K562 (cell line): ENCODE measurements at regions not wholly inside any gene's neighbourhood (a gene's known extent, or its start where the extent isn't known, plus 50 kb on each side); places are given as distances from the start of the nearest gene placed in this dataset.

Source experiments
- ATAC-seq: fragments of 200-7000 bp; cut with Tn5 transposase; 3 replicates; pipeline ENCODE4 v1.9.1; 2020; ENCODE audit warnings: moderate library complexity
- BruUV-seq: library from RNA; stranded (reverse); fragments of 400-500 nt; replicated peaks from 2 replicates; lab custom pipeline; 2021; lab: Mats Ljungman, UMichigan
- CTCF ChIA-PET: fragments of 300-600 bp; formaldehyde crosslinking; extraction: SDS; loops from one replicate; lab custom pipeline; 2021; ENCODE audit warnings: low intra/inter-chr PET ratio; lab: Yijun Ruan, JAX
- POLR2A ChIA-PET: fragments of 300-600, 350-650 bp; sonication (Branson Sonifier 250); formaldehyde crosslinking; extraction: SDS; loops from one replicate; lab custom pipeline; 2021; ENCODE audit warnings: antibody characterized with exemption, inconsistent platforms; lab: Yijun Ruan, JAX
- DNase-seq, 4 experiments: peaks; one replicate each; pipeline versions ENCODE4 v3.0.0 to v3.0.0-alpha.2; 2011 to 2018; ENCODE audit warnings: low spot score in 3 of 4, mixed read lengths in 3 of 4; ENCODE audit errors: extremely low read depth in 1 of 4
- FAIRE-seq: peaks from 2 replicates; lab custom pipeline; 2011; peaks lifted over from hg19 to GRCh38; lab: Jason Lieb, UNC
- H2AFZ ChIP-seq: 2 replicates; pipeline ENCODE4 v1.6.0; 2011; ENCODE audit warnings: low read depth, low read length, control low read depth, inconsistent platforms
- H3K27ac ChIP-seq: fragments of 200-600 bp; 3 replicates; pipeline ENCODE4 v1.8.0; 2011; ENCODE audit warnings: low read depth, mild to moderate bottlenecking, control low read depth, inconsistent platforms, low read length, moderate library complexity, mixed read lengths; ENCODE audit errors: extremely low read depth
- H3K27me3 ChIP-seq, 2 experiments: fragments of 300-600 bp in 1 of 2; 2 replicates in 1 of 2; 3 replicates in 1 of 2; pipeline versions ENCODE4 v1.6.0 to v1.8.0; 2011; ENCODE audit warnings: inconsistent platforms in 2 of 2, low read length in 2 of 2, mild to moderate bottlenecking in 1 of 2, mixed read lengths in 1 of 2, moderate library complexity in 1 of 2; ENCODE audit not compliant: control insufficient read depth in 2 of 2, insufficient read depth in 2 of 2
- H3K36me3 ChIP-seq: fragments of 300-600 bp; 3 replicates; pipeline ENCODE4 v1.8.0; 2011; ENCODE audit warnings: mild to moderate bottlenecking, low read length, inconsistent platforms; ENCODE audit not compliant: control insufficient read depth, insufficient read depth
- H3K4me1 ChIP-seq, 2 experiments: fragments of 200-600 bp in 1 of 2; replicated peaks in 1 of 2; 2 replicates in 1 of 2; 3 replicates in 1 of 2; pipeline versions ENCODE4 v1.5.1 to v1.8.0; 2011; ENCODE audit warnings: inconsistent platforms in 2 of 2, low read length in 2 of 2, mild to moderate bottlenecking in 1 of 2, mixed read lengths in 1 of 2, moderate library complexity in 1 of 2; ENCODE audit not compliant: control insufficient read depth in 2 of 2, insufficient read depth in 2 of 2
- H3K4me2 ChIP-seq: 2 replicates; pipeline ENCODE4 v1.6.1; 2011; ENCODE audit warnings: low read length, control low read depth, inconsistent platforms, mixed read lengths; ENCODE audit not compliant: insufficient read depth
- H3K4me3 ChIP-seq: fragments of 200-600 bp; sonication (generic), shearing (Covaris generic); 2 replicates; pipeline ENCODE4 v1.5.1; 2016; ENCODE audit warnings: control low read depth, inconsistent platforms
- H3K79me2 ChIP-seq: fragments of 200-600 bp; 3 replicates; pipeline ENCODE4 v1.8.0; 2011; ENCODE audit warnings: low read length, inconsistent platforms; ENCODE audit not compliant: control insufficient read depth, insufficient read depth
- H3K9ac ChIP-seq, 2 experiments: 2 replicates each; pipeline versions ENCODE4 v1.6.0 to v1.6.1; 2011; ENCODE audit warnings: low read depth in 2 of 2, low read length in 2 of 2, control low read depth in 1 of 2, inconsistent platforms in 1 of 2, mild to moderate bottlenecking in 1 of 2, mixed read lengths in 1 of 2; ENCODE audit not compliant: insufficient read depth in 1 of 2
- H3K9me1 ChIP-seq: one replicate; pipeline ENCODE4 v1.6.0; 2011; ENCODE audit warnings: inconsistent platforms, mild to moderate bottlenecking, low read length, moderate library complexity; ENCODE audit not compliant: control insufficient read depth, insufficient read depth
- H3K9me3 ChIP-seq: replicated peaks from 2 replicates; pipeline ENCODE4 v1.5.1; 2011; ENCODE audit warnings: low read depth, low read length, inconsistent platforms; ENCODE audit not compliant: control insufficient read depth, insufficient read depth
- H4K20me1 ChIP-seq: replicated peaks from 2 replicates; pipeline ENCODE4 v1.6.1; 2011; ENCODE audit warnings: low read length, inconsistent platforms, mixed read lengths; ENCODE audit not compliant: control insufficient read depth, insufficient read depth
- ATF7 ChIP-seq: fragments of 450-650 bp; IDR thresholded peaks from 2 replicates; pipeline ENCODE4 v1.7.1; 2014; ENCODE audit warnings: mild to moderate bottlenecking, moderate library complexity
- FOXA3 ChIP-seq, 2 experiments: fragments of 450-650 bp in 1 of 2; sonication (generic) in 1 of 2; formaldehyde crosslinking; IDR thresholded peaks in 1 of 2; conservative IDR thresholded peaks in 1 of 2; 2 replicates each; pipeline versions ENCODE4 v1.4.0 to v1.8.0; 2020 to 2022; ENCODE audit warnings: mild to moderate bottlenecking in 2 of 2, missing genetic modification reagents in 1 of 2
- IRF9 ChIP-seq: fragments of 450-650 bp; IDR thresholded peaks from 2 replicates; pipeline ENCODE4 v1.6.1; 2016; ENCODE audit warnings: missing biosample characterization, missing genetic modification characterization
- POLR2AphosphoS5 ChIP-seq: IDR thresholded peaks from 2 replicates; pipeline ENCODE4 v1.6.1; 2011; ENCODE audit warnings: mild to moderate bottlenecking, low read depth, low read length, moderate library complexity; ENCODE audit not compliant: control insufficient read depth, insufficient read depth
- RBBP5 ChIP-seq: fragments of 200-600 bp; sonication (generic); IDR thresholded peaks from 2 replicates; pipeline ENCODE4 v1.6.1; 2012; ENCODE audit warnings: borderline replicate concordance, mild to moderate bottlenecking, low read length, control low read depth, inconsistent platforms; ENCODE audit not compliant: insufficient read depth, poor library complexity, severe bottlenecking
- SMARCE1 ChIP-seq: fragments of 450-650 bp; IDR thresholded peaks from 2 replicates; pipeline ENCODE4 v1.7.1; 2016; ENCODE audit warnings: mild to moderate bottlenecking
- SOX6 ChIP-seq: fragments of 450-650 bp; IDR thresholded peaks from 2 replicates; pipeline ENCODE4 v1.6.1; 2014; ENCODE audit warnings: mild to moderate bottlenecking
- SRSF7 ChIP-seq: fragments of 200-400 bp; formaldehyde crosslinking; optimal IDR thresholded peaks from 2 replicates; pipeline ENCODE3; 2017; ENCODE audit warnings: mild to moderate bottlenecking, low read depth, low read length
- THRB ChIP-seq: fragments of 450-650 bp; formaldehyde crosslinking; conservative IDR thresholded peaks from 2 replicates; pipeline ENCODE4 v1.4.0; 2022; ENCODE audit warnings: mild to moderate bottlenecking, missing genetic modification characterization
- TRIM28 ChIP-seq: fragments of 450-650 bp; IDR thresholded peaks from 2 replicates; pipeline ENCODE4 v1.6.1; 2017
- ZBTB43 ChIP-seq: sonication (generic); formaldehyde crosslinking; IDR thresholded peaks from 2 replicates; pipeline ENCODE4 v1.8.0; 2023; ENCODE audit warnings: mild to moderate bottlenecking, missing genetic modification reagents
- ZNF140 ChIP-seq: fragments of 250-450 bp; sonication (Bioruptor Pico); IDR thresholded peaks from 2 replicates; pipeline ENCODE4 v1.8.0; 2021; ENCODE audit warnings: moderate library complexity, mild to moderate bottlenecking, inconsistent platforms
- ZNF239 ChIP-seq: fragments of 250-450 bp; sonication (Bioruptor Pico); IDR thresholded peaks from 2 replicates; pipeline ENCODE4 v1.4.0; 2020; ENCODE audit warnings: mild to moderate bottlenecking
- ZNF384 ChIP-seq: IDR thresholded peaks from 2 replicates; pipeline ENCODE4 v1.6.1; 2012; ENCODE audit warnings: low read depth, low read length, improper control_type of control experiment
- WGBS: fragments of 100-300 bp; shearing (Covaris generic); methylation state at CpG from one replicate; pipeline ENCODE4 v1.1.6; 2016; ENCODE audit warnings: low coverage, mixed read lengths; ENCODE audit not compliant: insufficient coverage; ENCODE audit errors: missing lambda C conversion rate; 5-methylcytosine and 5-hydroxymethylcytosine counted together
- in situ Hi-C: fragments of 300-500 bp; cut with MboI; formaldehyde crosslinking; loops from 4 replicates; pipeline ENCODE4 v1.15.0; 2018; ENCODE audit warnings: inconsistent platforms, mixed read lengths
- intact Hi-C: fragments of 100-400 bp; cut with micrococcal nuclease; formaldehyde crosslinking; loops from 2 replicates; pipeline ENCODE4 v1.14.2; 2022

- Histone ChIP-seq H3K4me1 (no peaks in the 10 kb centered on the region), H3K4me2 (no peak overlapping the region), H3K4me3 (no peak overlapping the region), H4K20me1 (no peaks in the 10 kb centered on the region), H3K9ac (no peak overlapping the region), H3K27ac (no peak overlapping the region), H3K9me3 (no peaks in the 10 kb centered on the region), H2AFZ (no peak overlapping the region), H3K27me3 (no peaks in the 10 kb centered on the region), H3K36me3 (no peaks in the 10 kb centered on the region), H3K79me2 (no peaks in the 10 kb centered on the region), H3K9me1 (no peaks in the 10 kb centered on the region)
- no TSS peak for BruUV-seq
- CTCF ChIA-PET = no interaction called here
- TF ChIP-seq TRIM28 (no peak), ZNF384 (no peak), ZBTB43 (CRISPR knock-in tag) (no peak), ATF7 (no peak), FOXA3 (CRISPR knock-in tag; conservative IDR thresholded peaks at IDR 0.05 in 1 of 2, IDR thresholded peaks at IDR 0.05 in 1 of 2) (no peak), SRSF7 (no peak), SOX6 (no peak), RBBP5 (no peak), POLR2AphosphoS5 (no peak), THRB (CRISPR knock-in tag) (no peak), ZNF239 (no peak), ZNF140 (CRISPR knock-in tag) (no peak), IRF9 (no peak), SMARCE1 (no peak)
- no peak for ATAC-seq
- intact Hi-C loops = no loop called here
- POLR2A ChIA-PET = no interaction called here
- DNase-seq = no peak
- in situ Hi-C loops = no loop called here
- FAIRE-seq = no peak
- 0% methylated on average over 1 of the region's 3 CpGs for WGBS
These were observed 163.5 kb downstream of the PWWP3B start for GRCh38 chrX:106331606-106332005.
